ENCODE measurements at regions not wholly inside any gene's neighbourhood (a gene's known extent, or its start where the extent isn't known, plus 50 kb on each side); places are given as distances from the start of the nearest gene placed in this dataset.
"Not testable (repeated sequence)": the region's sequence is repeated elsewhere in the genome, so short reads cannot be mapped to it uniquely, and the experiment has no call there.

GRCh38 chr12:67052981-67053380, 216.2 kb upstream of the CAND1 start:
- DNase-seq (ENCODE audit: low spot score): no peak
- intact Hi-C loops (cut with DNase I): no loop called here

DNA sequence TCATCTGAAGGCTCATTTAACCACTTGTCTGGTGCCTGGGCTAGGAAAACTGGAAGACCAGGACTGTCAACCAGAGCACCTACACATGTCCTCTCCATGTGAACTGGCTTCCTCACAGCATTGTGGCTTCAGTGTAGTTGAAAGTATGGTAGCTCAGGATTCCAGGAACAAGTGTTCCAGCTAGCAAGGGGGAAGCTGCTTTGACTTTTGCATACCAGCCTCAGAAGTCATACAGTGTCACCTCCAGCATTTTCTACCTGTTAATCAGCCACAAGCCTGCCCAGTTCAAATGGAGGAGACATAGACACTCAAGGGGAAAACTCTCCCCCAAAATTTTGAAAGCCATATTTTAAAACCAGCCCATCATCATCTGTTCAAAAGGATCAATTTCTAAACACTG, 212.8 kb upstream of the CAND1 start:
- intact Hi-C loops (cut with DNase I): loop anchor here in 1 of 2 donors (5.0 kb wide), 1 partner anchor 161 kb away; no protein-coding TSS in a partner anchor
- DNase-seq (ENCODE audit: low spot score): no peak

DNA sequence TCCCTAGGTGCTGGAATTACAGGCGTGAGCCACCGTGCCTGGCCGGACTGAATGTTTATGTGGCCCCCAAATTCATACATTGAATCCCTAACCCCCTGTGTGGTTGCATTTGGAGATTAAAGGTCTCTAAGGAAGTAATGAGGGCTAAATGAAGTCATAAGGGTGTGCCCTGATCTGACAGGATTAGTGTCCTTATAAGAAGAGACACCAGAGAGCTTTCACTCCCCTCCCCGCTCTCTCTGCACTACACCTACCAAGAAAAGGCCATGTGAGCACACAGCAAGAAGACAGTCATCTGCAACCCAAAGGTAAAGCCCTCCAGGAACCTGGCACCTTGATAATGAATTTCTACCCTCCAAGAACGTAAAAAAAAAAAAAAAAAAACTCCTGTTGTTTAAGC, 212.1 kb upstream of the CAND1 start:
- no peak for DNase-seq (ENCODE audit: low spot score)
- intact Hi-C loops (cut with DNase I): loop anchor here in 1 of 2 donors (5.0 kb wide), 1 partner anchor 160 kb away; no protein-coding TSS in a partner anchor

GRCh38 chr12:67062193-67062592, 207.0 kb upstream of the CAND1 start:
- DNase-seq (ENCODE audit: low spot score): no peak
- intact Hi-C loops (cut with DNase I): no loop called here

GRCh38 chr12:67067453-67068203, 201.5 kb upstream of the CAND1 start:
- no peak for DNase-seq (ENCODE audit: low spot score)
- intact Hi-C loops (cut with DNase I): no loop called here

DNA sequence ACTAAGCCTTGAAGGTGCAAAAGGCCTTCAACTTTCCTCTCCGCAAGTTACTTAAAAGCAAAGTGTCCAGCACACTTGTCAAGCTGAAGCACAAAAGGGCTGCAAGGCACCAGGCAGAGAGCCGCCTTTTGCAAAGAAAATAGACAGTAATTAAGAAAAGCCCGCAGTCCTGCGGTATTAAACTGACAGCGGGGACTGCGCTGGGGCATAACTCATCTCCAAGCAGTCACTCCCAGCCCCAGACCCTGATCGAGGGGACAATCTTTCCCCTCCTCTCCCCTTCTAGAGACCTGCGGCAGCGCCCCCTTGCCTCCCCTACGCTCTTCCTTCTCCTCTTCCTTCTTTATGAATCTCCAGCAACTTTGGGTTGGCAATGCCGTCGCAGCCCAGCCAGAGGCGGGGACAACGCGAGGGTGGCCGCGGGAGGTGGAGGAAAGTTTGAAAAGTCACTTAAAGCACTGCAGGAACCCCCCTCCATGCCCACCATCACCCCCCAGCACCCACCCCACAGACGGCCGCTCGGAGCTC, 200.9 kb upstream of the CAND1 start:
- intact Hi-C loops (cut with DNase I): no loop called here
- no peak for DNase-seq (ENCODE audit: low spot score)

GRCh38 chr12:67068761-67069450, 200.3 kb upstream of the CAND1 start:
- DNase-seq (ENCODE audit: low spot score): peak; percentile 83
- intact Hi-C loops (cut with DNase I): no loop called here

GRCh38 chr12:67069451-67070306, 199.5 kb upstream of the CAND1 start:
- intact Hi-C loops (cut with DNase I): no loop called here
- DNase-seq (ENCODE audit: low spot score): no peak

DNA sequence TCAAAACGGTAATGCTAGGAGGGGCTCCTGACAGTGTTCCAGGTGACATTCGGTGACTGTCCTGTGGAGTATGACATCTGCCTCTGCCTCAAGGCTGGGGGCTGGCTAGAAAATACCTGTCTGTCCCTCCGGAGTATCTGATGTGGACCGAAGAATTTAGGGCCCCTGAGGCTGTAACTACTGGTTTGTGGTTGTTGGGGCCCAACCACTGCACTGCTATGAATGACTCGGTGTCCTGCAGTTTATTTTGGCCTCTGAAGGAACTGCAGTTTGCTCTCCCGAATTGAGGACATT, 198.9 kb upstream of the CAND1 start:
- DNase-seq (ENCODE audit: low spot score): no peak
- intact Hi-C loops (cut with DNase I): no loop called here

DNA sequence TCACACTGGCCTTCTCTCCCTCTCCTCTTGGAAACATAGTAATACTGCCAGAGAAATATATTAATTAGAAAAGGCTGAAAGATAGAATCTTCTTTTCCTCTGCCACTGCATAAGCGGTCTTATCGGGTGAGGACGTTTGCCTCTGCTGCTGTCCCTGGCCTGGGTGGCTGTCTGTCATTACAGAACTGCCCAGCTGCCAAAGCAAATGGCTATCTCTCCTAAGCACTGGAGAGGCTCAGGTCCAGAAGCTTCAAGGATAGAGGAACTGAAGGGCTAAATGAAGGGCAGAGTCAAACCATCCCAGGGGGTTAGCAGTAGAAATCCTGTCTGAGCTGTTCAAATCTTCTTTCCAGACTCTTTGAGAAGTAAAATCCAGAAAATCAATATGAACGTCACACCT, 198.6 kb upstream of the CAND1 start:
- intact Hi-C loops (cut with DNase I): no loop called here

DNA sequence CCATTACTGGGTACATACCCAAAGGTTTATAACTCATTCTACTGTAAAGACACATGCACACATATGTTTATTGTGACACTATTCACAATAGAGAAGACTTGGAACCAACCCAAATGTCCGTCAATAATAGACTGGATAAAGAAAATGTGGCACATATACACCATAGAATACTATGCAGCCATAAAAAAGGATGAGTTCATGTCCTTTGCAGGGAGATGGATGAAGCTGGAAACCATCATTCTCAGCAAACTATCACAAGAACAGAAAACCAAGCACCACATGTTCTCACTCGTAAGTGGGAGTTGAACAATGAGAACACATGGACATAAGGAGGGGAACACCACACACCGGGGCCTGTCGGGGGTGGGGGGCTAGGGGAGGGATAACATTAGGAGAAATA, 196.9 kb upstream of the CAND1 start:
- intact Hi-C loops (cut with DNase I): not testable (repeated sequence)

More for the DNA sequence above, 198.6 kb upstream of the CAND1 start:
- DNase-seq (ENCODE audit: low spot score): no peak

DNA sequence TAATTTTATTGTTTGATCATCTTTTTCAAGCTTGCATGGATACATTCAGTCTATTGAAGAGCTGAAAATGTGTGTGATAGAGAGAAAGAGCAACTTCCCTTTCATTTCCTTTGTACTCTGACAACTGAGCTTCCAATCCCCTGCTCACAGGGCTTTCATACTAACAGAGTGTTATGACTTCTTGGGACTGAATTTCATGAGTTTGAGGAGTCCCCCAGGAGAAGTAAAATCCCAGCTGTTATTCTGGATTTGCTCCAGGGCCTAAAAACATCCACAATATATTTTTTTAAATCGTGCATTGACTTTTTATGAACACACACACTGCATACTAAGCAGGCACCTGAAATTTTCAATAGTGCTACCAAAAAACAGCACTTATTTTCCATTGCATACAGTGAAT, 195.8 kb upstream of the CAND1 start:
- no peak for DNase-seq (ENCODE audit: low spot score)
- intact Hi-C loops (cut with DNase I): no loop called here

More for the DNA sequence above, 196.9 kb upstream of the CAND1 start:
- DNase-seq (ENCODE audit: low spot score): not testable (repeated sequence)

DNA sequence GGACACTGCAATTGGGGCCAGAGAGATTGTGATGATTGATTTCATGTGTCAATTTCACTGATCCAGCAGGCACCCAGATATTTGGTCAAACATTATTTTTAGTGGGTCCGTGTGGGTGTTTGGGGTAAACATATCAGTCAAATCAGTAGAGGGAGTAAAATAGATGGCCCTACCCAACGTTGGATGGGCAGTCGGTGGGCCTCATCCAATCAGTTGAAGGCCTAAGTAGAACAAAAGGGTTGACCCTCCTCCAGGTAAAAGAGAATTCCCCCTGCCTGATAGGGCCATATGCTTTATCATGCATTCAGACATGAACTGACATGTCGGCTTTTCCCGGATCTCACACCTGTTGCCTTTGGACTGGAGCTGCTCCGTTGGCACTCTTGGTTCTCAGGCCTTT, 195.1 kb upstream of the CAND1 start:
- DNase-seq (ENCODE audit: low spot score): no peak
- intact Hi-C loops (cut with DNase I): no loop called here

GRCh38 chr12:67077617-67078016, 191.5 kb upstream of the CAND1 start:
- intact Hi-C loops (cut with DNase I): no loop called here
- no peak for DNase-seq (ENCODE audit: low spot score)

- no peak for DNase-seq (ENCODE audit: low spot score)
- intact Hi-C loops (cut with DNase I): no loop called here
Measured at GRCh38 chr12:67078957-67079356, 190.2 kb upstream of the CAND1 start.

DNA sequence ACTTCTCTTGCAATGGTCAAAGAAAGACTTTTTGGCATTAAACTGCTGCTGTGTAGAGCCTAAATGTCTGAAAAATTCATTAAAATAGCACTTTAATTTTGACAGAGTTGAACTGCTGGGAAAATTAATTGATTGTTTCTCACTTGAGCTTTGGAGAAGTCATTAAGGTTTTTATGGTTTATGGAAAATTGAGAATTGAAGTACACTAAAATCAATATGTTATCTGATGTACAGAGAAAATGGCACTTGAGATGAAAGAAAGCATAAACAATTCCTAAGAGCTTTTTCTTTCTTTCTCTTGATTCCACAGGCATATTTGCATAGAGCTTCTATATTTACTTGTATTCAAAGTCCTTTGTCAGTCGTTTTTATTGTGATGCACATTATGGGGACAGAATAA, 188.5 kb upstream of the CAND1 start:
- no peak for DNase-seq (ENCODE audit: low spot score)
- intact Hi-C loops (cut with DNase I): no loop called here

DNA sequence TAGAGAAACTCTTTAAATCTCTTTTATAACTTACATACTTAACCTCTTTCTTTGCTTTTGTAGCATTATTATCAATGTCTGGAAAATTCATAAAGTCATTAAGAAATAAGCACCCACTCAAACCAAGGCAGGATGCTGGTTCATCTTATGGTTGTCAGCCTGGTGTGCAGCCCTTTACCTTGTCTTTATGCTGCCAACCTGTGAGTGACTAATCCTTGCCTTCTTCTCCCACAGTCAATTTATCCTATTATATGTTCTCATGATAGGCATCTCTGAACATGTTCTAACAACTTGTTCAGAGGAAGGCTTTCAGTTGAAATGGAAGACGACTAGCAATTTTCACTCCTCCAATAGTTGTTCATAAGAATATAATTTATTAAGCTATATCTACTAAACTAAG, 186.9 kb upstream of the CAND1 start:
- no peak for DNase-seq (ENCODE audit: low spot score)

DNA sequence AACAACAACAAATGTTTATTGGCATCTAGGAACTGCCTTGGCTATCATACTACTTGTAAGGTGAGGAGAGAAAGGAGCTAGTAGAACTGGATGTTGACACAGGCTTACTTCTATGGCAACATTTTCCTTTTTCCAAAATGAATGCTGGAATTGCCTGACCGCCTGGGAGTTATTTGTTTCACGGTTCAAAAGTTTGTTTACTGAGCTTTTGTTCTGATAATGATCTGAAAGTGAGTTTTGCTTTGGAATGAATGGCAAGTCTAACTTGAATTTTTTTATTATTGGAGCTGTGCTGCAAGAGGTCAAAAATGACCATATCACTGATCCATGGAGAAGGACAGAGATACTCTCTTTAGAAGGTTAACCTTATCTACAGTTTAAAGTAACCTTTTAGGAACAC, 183.5 kb upstream of the CAND1 start:
- no peak for DNase-seq (ENCODE audit: low spot score)
- intact Hi-C loops (cut with DNase I): no loop called here

More for the DNA sequence above, 186.9 kb upstream of the CAND1 start:
- intact Hi-C loops (cut with DNase I): no loop called here

- DNase-seq (ENCODE audit: low spot score): no peak
- intact Hi-C loops (cut with DNase I): no loop called here
Measured at GRCh38 chr12:67086116-67086515, 183.0 kb upstream of the CAND1 start.

All from posterior vena cava (tissue), 2 donors.